GM12892 (cell line): ENCODE measurements at regions not wholly inside any gene's neighbourhood (a gene's known extent, or its start where the extent isn't known, plus 50 kb on each side); places are given as distances from the start of the nearest gene placed in this dataset.

Source experiments
- POLR2A ChIP-seq: IDR thresholded peaks from 2 replicates; pipeline ENCODE4 v1.6.1; 2011; ENCODE audit warnings: low read depth, low read length, control low read depth
- TAF1 ChIP-seq: IDR thresholded peaks from 2 replicates; pipeline ENCODE4 v1.6.1; 2011; ENCODE audit warnings: low read depth, mild to moderate bottlenecking, control low read depth, low read length, borderline replicate concordance

GRCh38 chr2:22282220-22282619, 1102.8 kb upstream of the KLHL29 start:
- no peak for TF ChIP-seq TAF1
- no peak for TF ChIP-seq POLR2A
